Heart left ventricle (tissue), 13 donors: ENCODE measurements at regions not wholly inside any gene's neighbourhood (a gene's known extent, or its start where the extent isn't known, plus 50 kb on each side); places are given as distances from the start of the nearest gene placed in this dataset.

ENCODE experiments used
- CTCF ChIP-seq, 12 donors: fragments of 200-600 bp; sonication (generic) in 4 of 12; IDR thresholded peaks; one replicate each; pipeline versions ENCODE4 v1.5.0 to v1.8.0; 2018 to 2022; ENCODE audit warnings: antibody characterized with exemption in 12 of 12, mild to moderate bottlenecking in 5 of 12
- POLR2A ChIP-seq, 2 donors: fragments of 450-650 bp; IDR thresholded peaks; one replicate each; pipeline ENCODE4 v1.6.1; 2017; ENCODE audit warnings: antibody characterized with exemption in 2 of 2, mild to moderate bottlenecking in 2 of 2, moderate library complexity in 2 of 2
- donor health status: ischemic (EF 13 %, LVEDD 7.1; RV severe dilation, severe dysfunction).
- donor health status: DM: no; HTN: yes; CAD: no.
- donor health status: DM: no; HTN: no; CAD: no.
- donor health status: ischemic (EF 25% LVEDD 6.9; RV normal size, moderate dysfunction).
- donor health status: ischemic (EF 25% LVEDD 5.7; RV mildly dilated, moderate dysfunction).
- donor health status: ischemic (EF 35%, LVEDD 5.7; RV mildly dilated, moderate dysfunction).
- donor health status: nonischemic (EF 11% LVEDD 7.7; RV severe dilation, severe dysfunction).
- donor health status: DM: yes; HTN: yes; CAD: no.
- donor health status: PGD.
- donor health status: ischemic (EF 29% LVEDD 5.4; RV normal size, mild dysfunction).
- donor health status: nonischemic (EF 23%, LVEDD 6.1; RV moderate dilation, normal function).

DNA sequence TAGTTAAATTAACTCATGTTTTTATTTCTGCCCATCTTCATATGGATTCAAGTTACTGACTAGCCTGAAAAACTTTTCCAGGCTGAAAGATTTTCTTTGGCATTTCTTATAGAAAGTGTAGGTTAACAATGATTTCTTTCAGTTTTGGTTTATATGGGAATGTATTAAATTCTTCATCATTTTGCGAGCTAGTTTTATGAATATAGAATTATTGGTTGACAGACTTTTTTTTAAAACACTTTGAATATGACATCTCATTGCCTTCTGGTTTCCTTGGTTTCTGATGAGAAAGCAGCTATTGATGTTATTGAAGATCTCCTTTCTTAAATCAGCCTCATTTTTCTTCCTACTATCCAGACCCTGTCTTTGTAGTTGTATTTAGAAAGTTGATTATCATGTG lies 211.0 kb upstream of the AKR1E2 start:
- TF ChIP-seq CTCF (IDR thresholded peaks at IDR 0.05) (no peak), POLR2A (IDR thresholded peaks at IDR 0.05) (no peak)
